GM18505 (cell line): ENCODE measurements at regions not wholly inside any gene's neighbourhood (a gene's known extent, or its start where the extent isn't known, plus 50 kb on each side); places are given as distances from the start of the nearest gene placed in this dataset.
"Not testable (repeated sequence)": the region's sequence is repeated elsewhere in the genome, so short reads cannot be mapped to it uniquely, and the experiment has no call there.

Experiments used
- ATAC-seq: cut with Tn5 transposase; IDR thresholded peaks from one replicate; pipeline ENCODE4 v1.9.1; 2021; ENCODE audit not compliant: unreplicated experiment
- POLR2A ChIP-seq: IDR thresholded peaks from 4 replicates; pipeline ENCODE4 v1.6.1; 2011; ENCODE audit warnings: borderline replicate concordance; ENCODE audit not compliant: insufficient read depth, insufficient read length; ENCODE audit errors: extremely low read depth

- no peak for TF ChIP-seq POLR2A
- ATAC-seq, result no peak
Observed at GRCh38 chr2:16207611-16208010, 267.3 kb downstream of the MYCN start.

- no peak for TF ChIP-seq POLR2A
- ATAC-seq, result no peak
Observed at GRCh38 chr2:16207151-16207550, 266.8 kb downstream of the MYCN start.

GRCh38 chr2:16206191-16206944 is 266.0 kb downstream of the MYCN start:
- no peak for ATAC-seq

GRCh38 chr2:16205631-16206030 is 265.3 kb downstream of the MYCN start:
- no peak for ATAC-seq
- TF ChIP-seq POLR2A, result no peak

More at GRCh38 chr2:16206191-16206944, 266.0 kb downstream of the MYCN start:
- TF ChIP-seq POLR2A, result no peak

GRCh38 chr2:16204886-16205620 is 264.7 kb downstream of the MYCN start:
- no peak for ATAC-seq
- TF ChIP-seq POLR2A, result no peak

GRCh38 chr2:16204251-16204650 is 263.9 kb downstream of the MYCN start:
- no peak for ATAC-seq
- TF ChIP-seq POLR2A, result no peak

GRCh38 chr2:16203691-16204090 is 263.3 kb downstream of the MYCN start:
- ATAC-seq, result no peak

GRCh38 chr2:16203069-16203468 is 262.7 kb downstream of the MYCN start:
- ATAC-seq, result no peak
- TF ChIP-seq POLR2A, result no peak

More at GRCh38 chr2:16203691-16204090, 263.3 kb downstream of the MYCN start:
- TF ChIP-seq POLR2A, result no peak

GRCh38 chr2:16202266-16203020 is 262.1 kb downstream of the MYCN start:
- no peak for ATAC-seq

GRCh38 chr2:16201848-16202247 is 261.5 kb downstream of the MYCN start:
- TF ChIP-seq POLR2A, result no peak

More at GRCh38 chr2:16202266-16203020, 262.1 kb downstream of the MYCN start:
- no peak for TF ChIP-seq POLR2A

GRCh38 chr2:16200554-16201193 is 260.3 kb downstream of the MYCN start:
- no peak for TF ChIP-seq POLR2A
- no peak for ATAC-seq

More at GRCh38 chr2:16201848-16202247, 261.5 kb downstream of the MYCN start:
- ATAC-seq, result no peak

GRCh38 chr2:16199882-16200553 is 259.7 kb downstream of the MYCN start:
- no peak for TF ChIP-seq POLR2A
- no peak for ATAC-seq

GRCh38 chr2:16199241-16199640 is 258.9 kb downstream of the MYCN start:
- not testable (repeated sequence) for ATAC-seq
